PFSK-1 (cell line): ENCODE measurements at regions not wholly inside any gene's neighbourhood (a gene's known extent, or its start where the extent isn't known, plus 50 kb on each side); places are given as distances from the start of the nearest gene placed in this dataset.

Experiments
- FOXP2 ChIP-seq: optimal IDR thresholded peaks from 2 replicates; pipeline ENCODE3; 2011; ENCODE audit warnings: borderline replicate concordance, control low read depth, inconsistent platforms; ENCODE audit not compliant: insufficient read depth; ENCODE audit errors: extremely low read length, extremely low read depth
- POLR2AphosphoS5 ChIP-seq: IDR thresholded peaks from 2 replicates; pipeline ENCODE4 v1.6.1; 2012; ENCODE audit warnings: low read depth, mild to moderate bottlenecking, control low read depth, low read length, moderate library complexity
- SIN3A ChIP-seq: IDR thresholded peaks from 2 replicates; pipeline ENCODE4 v1.6.1; 2012; ENCODE audit warnings: mild to moderate bottlenecking, low read length, moderate library complexity, borderline replicate concordance; ENCODE audit not compliant: insufficient read depth
- TAF1 ChIP-seq: IDR thresholded peaks from 2 replicates; pipeline ENCODE4 v1.6.1; 2012; ENCODE audit warnings: low read length, control low read depth, borderline replicate concordance; ENCODE audit not compliant: insufficient read depth
- TF ChIP-seq, protein P1 (sequence below), 2 experiments: IDR thresholded peaks; 2 replicates each; pipeline versions ENCODE4 v1.6.1 to v1.8.0; 2011 to 2012; ENCODE audit warnings: low read depth in 2 of 2, low read length in 2 of 2, control low read depth in 1 of 2, inconsistent platforms in 1 of 2, mild to moderate bottlenecking in 1 of 2, moderate library complexity in 1 of 2; ENCODE audit not compliant: insufficient read depth in 1 of 2

GRCh38 chr18:29096079-29096770 is 919.3 kb upstream of the CDH2 start:
- TF ChIP-seq SIN3A = no peak
- no peak for TF ChIP-seq FOXP2
- TF ChIP-seq, protein P1, sequence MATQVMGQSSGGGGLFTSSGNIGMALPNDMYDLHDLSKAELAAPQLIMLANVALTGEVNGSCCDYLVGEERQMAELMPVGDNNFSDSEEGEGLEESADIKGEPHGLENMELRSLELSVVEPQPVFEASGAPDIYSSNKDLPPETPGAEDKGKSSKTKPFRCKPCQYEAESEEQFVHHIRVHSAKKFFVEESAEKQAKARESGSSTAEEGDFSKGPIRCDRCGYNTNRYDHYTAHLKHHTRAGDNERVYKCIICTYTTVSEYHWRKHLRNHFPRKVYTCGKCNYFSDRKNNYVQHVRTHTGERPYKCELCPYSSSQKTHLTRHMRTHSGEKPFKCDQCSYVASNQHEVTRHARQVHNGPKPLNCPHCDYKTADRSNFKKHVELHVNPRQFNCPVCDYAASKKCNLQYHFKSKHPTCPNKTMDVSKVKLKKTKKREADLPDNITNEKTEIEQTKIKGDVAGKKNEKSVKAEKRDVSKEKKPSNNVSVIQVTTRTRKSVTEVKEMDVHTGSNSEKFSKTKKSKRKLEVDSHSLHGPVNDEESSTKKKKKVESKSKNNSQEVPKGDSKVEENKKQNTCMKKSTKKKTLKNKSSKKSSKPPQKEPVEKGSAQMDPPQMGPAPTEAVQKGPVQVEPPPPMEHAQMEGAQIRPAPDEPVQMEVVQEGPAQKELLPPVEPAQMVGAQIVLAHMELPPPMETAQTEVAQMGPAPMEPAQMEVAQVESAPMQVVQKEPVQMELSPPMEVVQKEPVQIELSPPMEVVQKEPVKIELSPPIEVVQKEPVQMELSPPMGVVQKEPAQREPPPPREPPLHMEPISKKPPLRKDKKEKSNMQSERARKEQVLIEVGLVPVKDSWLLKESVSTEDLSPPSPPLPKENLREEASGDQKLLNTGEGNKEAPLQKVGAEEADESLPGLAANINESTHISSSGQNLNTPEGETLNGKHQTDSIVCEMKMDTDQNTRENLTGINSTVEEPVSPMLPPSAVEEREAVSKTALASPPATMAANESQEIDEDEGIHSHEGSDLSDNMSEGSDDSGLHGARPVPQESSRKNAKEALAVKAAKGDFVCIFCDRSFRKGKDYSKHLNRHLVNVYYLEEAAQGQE (IDR thresholded peaks at IDR 0.05; ENCODE audit: insufficient read depth in 1 of 2, low read depth in 2 of 2, low read length in 2 of 2) = no peak
- TF ChIP-seq POLR2AphosphoS5 = no peak
- TF ChIP-seq TAF1 = no peak

DNA sequence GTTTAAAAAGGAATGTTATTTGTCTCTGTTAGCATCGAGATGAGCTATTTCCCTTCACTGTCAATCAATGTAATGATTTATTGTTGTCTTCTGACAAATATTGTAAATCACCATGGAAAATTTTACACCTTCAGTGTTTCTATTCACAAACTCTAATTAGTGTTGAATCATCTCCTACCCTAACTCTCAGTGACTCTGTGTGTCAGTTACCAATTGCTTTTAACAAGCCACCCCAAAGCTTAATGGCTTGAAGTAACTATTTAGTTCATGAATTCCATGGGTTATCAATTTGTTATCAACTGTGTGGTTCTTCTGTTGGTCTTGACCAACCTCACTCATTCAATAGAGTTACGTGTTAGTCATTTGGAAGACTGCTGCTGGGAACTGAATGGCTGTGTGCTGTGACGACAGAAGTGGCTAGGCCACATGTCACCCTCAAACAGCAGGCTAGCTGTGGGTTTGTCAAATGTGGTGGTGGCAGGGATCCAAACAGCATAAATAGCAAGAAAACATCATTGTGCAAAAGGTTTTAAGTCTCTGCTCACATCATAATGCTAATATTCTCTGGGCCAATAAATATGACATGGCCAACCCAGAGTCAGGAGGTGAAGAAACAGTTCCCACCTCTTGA is 910.8 kb upstream of the CDH2 start:
- TF ChIP-seq FOXP2 = no peak
- TF ChIP-seq TAF1 = no peak
- no peak for TF ChIP-seq POLR2AphosphoS5
- TF ChIP-seq SIN3A = no peak
- TF ChIP-seq, protein P1 (IDR thresholded peaks at IDR 0.05; ENCODE audit: insufficient read depth in 1 of 2, low read depth in 2 of 2, low read length in 2 of 2) = no peak

DNA sequence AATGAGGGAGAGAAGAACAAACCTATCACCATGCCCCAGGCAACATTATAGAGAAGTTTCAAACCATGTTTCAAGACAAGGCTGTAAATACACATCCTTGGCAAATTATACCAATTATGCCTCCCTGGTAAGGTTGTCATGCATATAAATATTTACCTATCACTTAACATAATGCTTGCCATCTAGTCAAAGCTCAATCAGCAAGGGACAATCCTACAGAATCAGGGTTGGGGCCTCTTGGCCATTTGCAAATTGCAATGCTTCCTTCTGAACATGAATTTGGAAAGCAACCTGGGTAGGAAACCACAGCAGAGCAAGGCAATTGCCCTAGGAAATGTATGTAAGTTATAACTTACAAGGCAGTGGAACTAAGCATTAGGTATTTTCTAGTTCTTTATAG is 907.2 kb upstream of the CDH2 start:
- no peak for TF ChIP-seq FOXP2

- TF ChIP-seq SIN3A = no peak
- no peak for TF ChIP-seq TAF1
- TF ChIP-seq, protein P1 (IDR thresholded peaks at IDR 0.05; ENCODE audit: insufficient read depth in 1 of 2, low read depth in 2 of 2, low read length in 2 of 2) = no peak
- TF ChIP-seq POLR2AphosphoS5 = no peak
- no peak for TF ChIP-seq FOXP2
These were observed 906.6 kb upstream of the CDH2 start for GRCh38 chr18:29083545-29083944.

DNA sequence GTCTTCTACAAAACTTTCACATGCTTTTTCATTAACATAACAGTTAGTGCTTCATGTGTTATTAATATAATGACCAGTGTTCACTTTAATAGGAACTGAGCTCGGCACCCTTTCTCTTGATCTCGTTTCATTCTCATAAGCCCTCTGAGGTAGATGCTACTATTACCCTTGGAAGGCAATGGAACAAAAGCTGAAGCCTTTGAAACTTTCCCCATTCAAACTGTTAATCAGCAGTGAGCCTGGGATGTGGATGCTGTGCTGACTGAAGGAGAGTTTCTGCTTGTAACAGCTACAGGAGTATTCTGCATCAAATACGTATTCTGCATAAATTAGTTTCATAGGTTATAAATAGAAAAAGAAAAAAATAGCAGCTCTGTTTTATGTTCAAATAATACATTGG is 904.0 kb upstream of the CDH2 start:
- no peak for TF ChIP-seq TAF1
- no peak for TF ChIP-seq SIN3A
- TF ChIP-seq, protein P1 (IDR thresholded peaks at IDR 0.05; ENCODE audit: insufficient read depth in 1 of 2, low read depth in 2 of 2, low read length in 2 of 2) = no peak
- no peak for TF ChIP-seq FOXP2
- no peak for TF ChIP-seq POLR2AphosphoS5
